HG02588 (cell line): ENCODE measurements at regions not wholly inside any gene's neighbourhood (a gene's known extent, or its start where the extent isn't known, plus 50 kb on each side); places are given as distances from the start of the nearest gene placed in this dataset.

ENCODE experiments used
- ATAC-seq: cut with Tn5 transposase; IDR thresholded peaks from one replicate; pipeline ENCODE4 v1.9.1; 2021; ENCODE audit warnings: mild to moderate bottlenecking, moderate library complexity; ENCODE audit not compliant: unreplicated experiment

DNA sequence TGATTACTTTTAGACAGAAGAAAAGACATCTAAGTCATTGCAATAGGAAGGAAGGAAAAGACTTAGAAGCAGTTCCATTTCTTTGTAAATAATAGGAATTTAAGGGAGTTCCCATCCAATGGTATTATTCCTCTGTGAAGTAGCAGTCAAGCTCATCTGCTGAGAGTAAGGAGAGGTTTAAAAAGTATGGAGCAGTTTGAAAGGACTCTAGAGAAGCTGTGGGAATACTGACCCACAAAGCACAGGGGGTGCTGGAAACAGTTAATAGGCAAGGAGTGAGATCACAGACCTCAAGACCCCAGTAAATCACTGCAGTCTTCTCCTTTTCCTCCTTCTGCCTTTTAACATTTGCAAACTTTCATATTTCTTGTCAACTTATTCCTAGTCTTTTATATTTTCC, 428.5 kb downstream of the ADAMTS20 start:
- ATAC-seq, result no peak

DNA sequence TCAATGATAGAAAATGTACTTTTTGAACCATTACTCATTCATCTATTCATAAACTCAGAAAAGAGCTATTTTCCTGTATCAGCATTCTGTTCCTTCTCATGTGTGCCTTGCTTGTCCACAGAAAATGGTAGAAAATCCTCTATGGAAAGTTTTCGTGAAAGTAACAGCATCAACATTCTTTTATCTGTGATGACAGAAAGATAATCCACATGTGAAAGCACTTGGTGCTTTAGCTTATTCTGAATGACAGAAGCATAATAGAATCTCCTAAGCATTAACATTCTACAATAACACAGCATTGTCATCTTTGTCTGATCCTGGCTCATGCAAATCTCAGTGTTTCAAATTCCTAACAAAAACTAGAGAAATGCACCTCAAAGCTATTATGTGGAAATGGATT, 431.9 kb downstream of the ADAMTS20 start:
- ATAC-seq, result no peak

GRCh38 chr12:43118881-43119280, 433.1 kb downstream of the ADAMTS20 start:
- ATAC-seq, result no peak

GRCh38 chr12:43118234-43118633, 433.8 kb downstream of the ADAMTS20 start:
- no peak for ATAC-seq

GRCh38 chr12:43117226-43117930, 434.6 kb downstream of the ADAMTS20 start:
- no peak for ATAC-seq

GRCh38 chr12:43115441-43116160, 436.4 kb downstream of the ADAMTS20 start:
- ATAC-seq, result no peak

DNA sequence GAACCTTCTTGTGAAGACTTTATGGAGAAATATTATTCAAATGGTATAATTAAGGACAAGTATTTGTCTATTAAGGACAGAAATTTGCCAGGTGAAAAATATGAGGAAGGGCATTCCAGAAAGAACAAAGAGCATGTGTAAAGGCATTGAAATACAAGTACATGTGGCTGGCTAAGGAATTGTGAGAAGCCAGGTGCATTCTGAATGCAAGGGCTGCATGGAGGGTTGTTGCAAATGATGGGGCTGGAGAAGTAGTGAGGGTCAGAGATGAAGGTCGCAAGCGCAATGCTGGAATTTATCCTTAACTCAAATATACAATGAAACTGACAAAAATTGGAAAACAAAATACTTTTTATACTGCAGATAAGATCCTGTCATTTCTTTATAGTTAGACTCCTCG, 437.7 kb downstream of the ADAMTS20 start:
- ATAC-seq, result no peak

DNA sequence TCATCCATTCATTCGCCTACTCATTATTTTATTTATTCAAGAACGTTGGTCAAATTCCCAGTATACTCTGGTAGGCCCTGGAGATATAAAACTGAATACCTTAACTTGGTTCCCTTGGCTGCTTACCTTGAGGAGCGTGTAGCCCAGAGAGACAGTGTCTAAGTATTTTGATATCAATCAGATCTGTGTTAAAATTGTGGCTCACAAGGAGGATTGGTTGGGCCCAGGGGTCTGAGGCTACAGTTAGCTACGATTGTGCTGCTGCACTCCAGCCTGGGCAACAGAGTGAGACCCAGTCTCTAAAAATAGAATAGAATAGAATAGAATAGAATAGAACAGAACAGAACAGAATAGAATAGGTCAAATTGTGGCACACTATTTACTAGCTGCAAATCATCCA, 438.4 kb downstream of the ADAMTS20 start:
- no peak for ATAC-seq

- ATAC-seq, result no peak
These were observed 438.9 kb downstream of the ADAMTS20 start for GRCh38 chr12:43113135-43113534.

GRCh38 chr12:43112101-43112920, 439.7 kb downstream of the ADAMTS20 start:
- no peak for ATAC-seq

DNA sequence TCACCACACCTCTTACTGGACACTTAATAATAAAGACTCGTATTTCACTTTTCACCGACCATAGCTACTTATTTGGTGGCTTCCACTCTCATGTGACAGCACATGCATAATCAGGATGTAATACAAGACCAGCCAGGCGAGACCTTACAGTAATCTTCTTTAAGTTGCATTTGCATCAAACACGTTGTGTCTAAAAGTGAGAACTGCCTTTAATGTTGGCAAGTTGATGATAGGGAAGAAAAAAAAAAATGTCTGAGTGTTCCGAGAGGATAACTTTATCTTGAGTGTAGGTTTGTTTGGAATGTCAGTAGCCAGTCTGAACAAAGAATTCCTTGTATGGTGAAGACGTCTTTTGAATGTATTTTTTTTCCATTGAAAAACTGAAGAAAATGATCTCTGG, 440.4 kb downstream of the ADAMTS20 start:
- no peak for ATAC-seq

DNA sequence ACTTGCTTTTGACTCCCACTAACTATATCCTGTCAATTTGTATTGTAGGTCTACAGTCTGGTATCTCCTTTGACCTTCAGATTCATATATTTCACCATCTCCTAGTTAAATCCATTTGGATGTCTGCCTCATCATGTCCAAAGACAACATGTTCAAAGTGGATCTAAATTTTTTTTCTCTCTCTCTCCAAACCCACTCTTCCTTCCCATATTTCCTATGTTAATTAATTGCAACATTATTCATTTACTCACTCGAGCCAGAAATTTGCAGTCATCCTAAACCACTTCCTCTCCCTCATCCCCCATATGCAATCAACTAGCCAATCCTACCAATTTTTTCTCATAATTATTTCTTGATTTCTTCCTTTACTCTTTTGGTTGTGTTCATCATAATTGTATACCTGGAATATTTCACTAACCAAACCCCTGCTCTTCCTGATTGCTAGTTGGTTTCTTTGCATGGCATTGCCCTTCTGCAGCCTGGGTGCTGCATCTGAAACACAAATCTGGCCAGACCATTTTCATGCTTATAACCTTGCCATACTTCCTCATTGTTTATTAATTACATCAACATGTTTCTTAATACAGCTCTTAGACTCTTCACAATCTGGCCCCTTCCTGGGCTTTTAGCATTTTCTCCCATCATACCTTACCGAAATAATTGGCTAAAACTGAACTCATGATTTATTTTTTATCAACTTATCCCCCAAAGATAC, 442.2 kb downstream of the ADAMTS20 start:
- ATAC-seq, result no peak

DNA sequence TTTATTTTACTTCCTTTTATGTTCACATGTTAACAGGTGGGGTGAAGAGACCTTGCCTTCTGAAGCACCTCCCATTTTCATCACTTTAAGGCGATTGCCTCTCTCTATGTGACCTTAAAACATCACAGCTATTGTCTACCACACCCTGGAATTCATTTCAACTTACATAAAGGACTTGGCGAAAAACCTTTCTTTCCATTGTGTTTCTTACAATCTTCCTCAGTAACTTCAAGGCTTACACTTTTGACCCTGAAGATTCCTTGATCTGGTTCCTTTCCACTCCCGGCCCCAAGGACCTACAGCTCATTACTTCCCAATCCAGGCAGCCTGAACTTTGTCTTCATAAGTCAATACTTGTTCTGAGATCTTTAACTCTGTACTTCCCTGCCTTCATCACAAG, 443.3 kb downstream of the ADAMTS20 start:
- ATAC-seq, result no peak

- ATAC-seq, result no peak
These were observed 444.8 kb downstream of the ADAMTS20 start for GRCh38 chr12:43107026-43107775.

GRCh38 chr12:43106355-43106754, 445.6 kb downstream of the ADAMTS20 start:
- no peak for ATAC-seq

GRCh38 chr12:43105426-43105981, 446.5 kb downstream of the ADAMTS20 start:
- no peak for ATAC-seq

DNA sequence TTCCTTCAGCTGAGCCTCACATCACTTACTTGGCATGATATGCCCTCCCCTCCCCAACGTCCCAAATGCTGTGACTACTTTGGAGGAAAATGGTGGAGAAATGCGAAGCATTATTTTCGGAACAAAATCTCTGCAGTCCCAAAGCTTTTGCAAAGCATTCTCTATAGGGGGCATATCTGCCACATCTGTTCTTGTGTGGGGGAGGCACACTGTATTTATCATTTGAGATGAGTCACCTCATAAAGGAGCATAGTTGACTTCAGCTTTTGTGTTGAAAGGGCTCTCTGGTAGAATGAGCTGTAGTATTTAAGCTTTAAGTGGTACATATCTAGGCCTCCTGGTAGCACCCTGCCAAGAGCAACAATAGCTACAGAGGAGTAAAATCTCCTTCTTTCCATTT, 447.5 kb downstream of the ADAMTS20 start:
- no peak for ATAC-seq

- ATAC-seq, result no peak
These were observed 448.1 kb downstream of the ADAMTS20 start for GRCh38 chr12:43103866-43104265.

- ATAC-seq, result no peak
These were observed 449.3 kb downstream of the ADAMTS20 start for GRCh38 chr12:43102546-43103264.
